Common myeloid progenitor, CD34-positive (primary cell): ENCODE measurements at regions not wholly inside any gene's neighbourhood (a gene's known extent, or its start where the extent isn't known, plus 50 kb on each side); places are given as distances from the start of the nearest gene placed in this dataset.
"Not testable (repeated sequence)": the region's sequence is repeated elsewhere in the genome, so short reads cannot be mapped to it uniquely, and the experiment has no call there.

ENCODE experiments used
- CTCF ChIA-PET: fragments of 350-600 bp; sonication (Branson Sonifier 250); formaldehyde crosslinking; loops from one replicate; lab custom pipeline; 2021; ENCODE audit warnings: antibody characterized with exemption; lab: Charles Lee
- POLR2A ChIA-PET: fragments of 350-600 bp; sonication (Branson Sonifier 250); formaldehyde crosslinking; loops from one replicate; lab custom pipeline; 2021; ENCODE audit warnings: antibody characterized with exemption; lab: Charles Lee
- DNase-seq, 3 donors: peaks; one replicate each; pipeline versions ENCODE4 v3.0.0 to v3.0.0-alpha.2; 2013
- H3K27ac ChIP-seq, 2 experiments: 1 replicate in 1 of 2; 2 replicates in 1 of 2; pipeline ENCODE4 v1.7.0; 2013; ENCODE audit warnings: inconsistent platforms in 2 of 2, low read length in 2 of 2, mild to moderate bottlenecking in 2 of 2, low read depth in 1 of 2, moderate library complexity in 1 of 2; ENCODE audit not compliant: severe bottlenecking in 2 of 2, insufficient read depth in 1 of 2, poor library complexity in 1 of 2
- H3K27me3 ChIP-seq, 5 experiments: replicated peaks in 2 of 5; 1 replicate in 3 of 5; 2 replicates in 2 of 5; pipeline versions ENCODE4 v1.6.1 to v1.7.0; 2013; ENCODE audit warnings: low read length in 4 of 5, mild to moderate bottlenecking in 2 of 5, moderate library complexity in 2 of 5, inconsistent platforms in 1 of 5; ENCODE audit not compliant: insufficient read depth in 5 of 5, control insufficient read depth in 4 of 5
- H3K36me3 ChIP-seq, 4 experiments: 1 replicate in 2 of 4; 2 replicates in 2 of 4; pipeline versions ENCODE4 v1.6.1 to v1.7.0; 2013; ENCODE audit warnings: low read length in 3 of 4, control low read depth in 1 of 4, mild to moderate bottlenecking in 1 of 4; ENCODE audit not compliant: control insufficient read depth in 4 of 4, insufficient read depth in 4 of 4
- H3K4me1 ChIP-seq, 4 experiments: 1 replicate in 3 of 4; 2 replicates in 1 of 4; pipeline versions ENCODE4 v1.6.1 to v1.7.1; 2013; ENCODE audit warnings: low read length in 3 of 4, mild to moderate bottlenecking in 3 of 4, control low read depth in 1 of 4, inconsistent platforms in 1 of 4, moderate library complexity in 1 of 4; ENCODE audit not compliant: control insufficient read depth in 4 of 4, insufficient read depth in 4 of 4; ENCODE audit errors: control extremely low read depth in 1 of 4
- H3K4me3 ChIP-seq, 7 experiments: 1 replicate in 4 of 7; 2 replicates in 3 of 7; pipeline versions ENCODE4 v1.5.1 to v1.7.0; 2013; ENCODE audit warnings: mild to moderate bottlenecking in 7 of 7, low read length in 6 of 7, moderate library complexity in 6 of 7, inconsistent platforms in 2 of 7, low read depth in 2 of 7, control low read depth in 1 of 7; ENCODE audit not compliant: insufficient read depth in 4 of 7, control insufficient read depth in 1 of 7; ENCODE audit errors: extremely low read depth in 1 of 7
- H3K9me3 ChIP-seq, 5 experiments: 1 replicate in 4 of 5; 2 replicates in 1 of 5; pipeline versions ENCODE4 v1.6.1 to v1.7.1; 2013; ENCODE audit warnings: low read length in 4 of 5, mild to moderate bottlenecking in 2 of 5, inconsistent platforms in 1 of 5, low read depth in 1 of 5, moderate library complexity in 1 of 5; ENCODE audit not compliant: control insufficient read depth in 4 of 5, insufficient read depth in 2 of 5; ENCODE audit errors: control extremely low read depth in 1 of 5
- WGBS: methylation state at CpG from one replicate; pipeline ENCODE4 v1.1.5; 2013; ENCODE audit not compliant: insufficient coverage; 5-methylcytosine and 5-hydroxymethylcytosine counted together

- H3K27me3 ChIP-seq, H3K27ac ChIP-seq, POLR2A ChIA-PET, CTCF ChIA-PET, H3K4me1 ChIP-seq, H3K9me3 ChIP-seq, DNase-seq, H3K36me3 ChIP-seq, H3K4me3 ChIP-seq: not testable (repeated sequence)
- 97% methylated on average over 4 of the region's 6 CpGs for WGBS
Measured at GRCh38 chr10:64360240-64360639, 839.0 kb downstream of the REEP3 start.

DNA sequence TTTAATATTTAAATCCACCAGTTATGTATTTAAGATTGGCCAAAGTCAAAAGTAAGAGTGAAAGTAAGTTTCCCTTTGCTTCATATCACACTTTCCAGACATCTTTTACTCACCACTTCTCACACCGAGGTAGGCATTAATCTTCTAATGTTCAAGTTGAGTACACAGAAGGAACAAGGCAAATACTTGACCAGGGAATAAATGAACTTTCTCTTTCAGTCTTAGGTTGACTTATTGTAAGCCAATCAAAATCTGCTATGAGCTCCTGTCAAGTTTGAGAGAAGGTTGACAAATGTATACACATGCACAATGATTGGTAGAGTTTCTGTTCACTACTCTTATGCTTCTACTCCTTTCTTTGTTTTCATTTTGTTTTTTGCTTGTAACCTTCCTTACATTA lies 842.5 kb downstream of the REEP3 start:
- CTCF ChIA-PET, result no interaction called here
- peak in 2 of 3 donors; percentile 21 to 36 for DNase-seq
- H3K4me3 ChIP-seq, result no peak overlapping the region
- no peaks in the 10 kb centered on the region for H3K27me3 ChIP-seq
- POLR2A ChIA-PET, result no interaction called here
- no CpG with 5 or more reads among the region's 1 CpG for WGBS
- H3K36me3 ChIP-seq, result no peaks in the 10 kb centered on the region
- H3K4me1 ChIP-seq, result peaks cover 0 to 13% (median 0%) of the 10 kb centered on the region in 4 experiments
- peaks cover 0 to 2% (median 0%) of the 10 kb centered on the region in 5 experiments for H3K9me3 ChIP-seq
- no peak overlapping the region for H3K27ac ChIP-seq

DNA sequence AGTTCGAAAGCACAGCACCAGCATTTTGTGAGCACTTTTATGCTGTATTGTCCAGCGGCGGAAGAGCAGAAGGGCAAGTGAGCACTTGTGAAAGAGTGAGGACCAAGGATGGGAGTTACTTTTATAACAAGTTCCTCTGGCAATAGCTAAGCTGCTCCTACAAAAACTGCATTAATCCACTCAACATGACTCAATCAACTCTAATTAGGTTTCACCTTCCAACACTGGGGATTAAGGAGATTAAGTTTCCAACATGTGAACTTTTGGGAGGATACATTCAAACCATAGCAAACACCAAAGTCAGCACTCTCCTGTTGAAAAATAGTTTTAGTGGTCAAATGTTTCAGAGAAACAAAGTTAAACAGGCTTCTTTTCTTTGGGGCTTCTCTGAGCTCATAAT lies 844.5 kb downstream of the REEP3 start:
- Histone ChIP-seq H3K27ac (no peak overlapping the region), H3K27me3 (no peaks in the 10 kb centered on the region), H3K4me1 (peaks cover 0 to 13% (median 0%) of the 10 kb centered on the region in 4 experiments), H3K36me3 (no peaks in the 10 kb centered on the region), H3K9me3 (no peaks in the 10 kb centered on the region), H3K4me3 (no peak overlapping the region)
- 100% methylated on average over 3 of the region's 3 CpGs for WGBS
- ChIA-PET POLR2A (no interaction called here), CTCF (interaction anchor here (0.7 kb wide), 1 partner anchor 889 kb away, joined by 3 read pairs; no protein-coding TSS in a partner anchor)
- no peak for DNase-seq

DNA sequence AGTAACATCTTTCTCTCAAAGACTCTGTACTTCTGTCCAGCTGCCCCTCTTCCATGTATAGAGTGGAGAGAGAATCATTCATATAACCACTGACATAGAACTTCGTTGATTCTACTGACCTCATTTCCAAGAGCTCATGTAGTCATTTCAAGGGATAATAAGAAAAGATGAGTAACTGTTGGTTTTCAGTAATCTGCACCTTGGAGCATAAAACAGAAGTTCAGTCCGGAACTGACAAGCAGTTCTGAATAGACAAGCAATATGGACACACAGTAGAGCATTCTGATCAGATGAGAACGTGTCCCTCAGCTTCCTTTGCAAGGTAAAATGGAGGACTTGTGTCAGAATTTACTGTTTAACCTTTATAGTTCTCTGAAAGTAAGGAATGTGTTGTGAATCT lies 847.1 kb downstream of the REEP3 start:
- WGBS, result 100% methylated on average over 3 of the region's 3 CpGs
- Histone ChIP-seq H3K27me3 (no peaks in the 10 kb centered on the region), H3K36me3 (no peaks in the 10 kb centered on the region), H3K9me3 (no peaks in the 10 kb centered on the region), H3K27ac (no peak overlapping the region), H3K4me1 (peaks cover 0 to 13% (median 0%) of the 10 kb centered on the region in 4 experiments), H3K4me3 (no peak overlapping the region)
- no peak for DNase-seq
- ChIA-PET CTCF (no interaction called here), POLR2A (no interaction called here)

- Histone ChIP-seq H3K27ac (no peak overlapping the region), H3K4me3 (no peak overlapping the region), H3K4me1 (peaks cover 0 to 11% (median 0%) of the 10 kb centered on the region in 4 experiments), H3K36me3 (no peaks in the 10 kb centered on the region), H3K27me3 (no peaks in the 10 kb centered on the region), H3K9me3 (no peaks in the 10 kb centered on the region)
- ChIA-PET POLR2A (no interaction called here), CTCF (interaction anchor here (0.8 kb wide), 1 partner anchor 15 kb away, joined by 3 read pairs; no protein-coding TSS in a partner anchor)
- DNase-seq, result no peak
- no CpG with 5 or more reads among the region's 1 CpG for WGBS
Measured at GRCh38 chr10:64369885-64370773, 848.9 kb downstream of the REEP3 start.

GRCh38 chr10:64374346-64374745 lies 853.1 kb downstream of the REEP3 start:
- Histone ChIP-seq H3K36me3 (no peaks in the 10 kb centered on the region), H3K4me3 (no peak overlapping the region), H3K4me1 (no peaks in the 10 kb centered on the region), H3K27me3 (peaks cover 0 to 2% (median 0%) of the 10 kb centered on the region in 5 experiments), H3K9me3 (no peaks in the 10 kb centered on the region), H3K27ac (no peak overlapping the region)
- ChIA-PET POLR2A (no interaction called here), CTCF (no interaction called here)
- no peak for DNase-seq

DNA sequence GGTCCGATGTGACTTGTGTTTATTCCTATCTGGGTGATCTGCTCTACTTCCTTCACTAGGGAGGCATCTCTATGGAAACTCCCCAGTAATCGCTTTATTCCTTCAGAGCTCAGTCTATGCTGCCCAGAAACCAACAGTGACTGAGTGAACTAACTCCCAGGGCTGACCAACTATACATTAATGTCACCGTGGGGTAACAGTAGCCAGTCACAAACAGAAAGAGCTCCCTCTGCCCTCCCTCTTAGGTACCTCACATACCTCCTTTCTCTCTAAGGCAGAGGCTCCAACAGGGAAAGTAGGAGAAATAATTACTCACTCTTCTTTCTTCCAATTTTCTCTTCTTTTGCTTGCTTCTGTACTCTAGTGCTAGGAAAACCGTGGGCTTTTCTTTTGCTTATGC lies 855.0 kb downstream of the REEP3 start:
- no peak for DNase-seq
- 67% methylated on average over 3 of the region's 4 CpGs for WGBS
- H3K4me1 ChIP-seq, result no peaks in the 10 kb centered on the region
- H3K27me3 ChIP-seq, result peaks cover 0 to 2% (median 0%) of the 10 kb centered on the region in 5 experiments
- H3K36me3 ChIP-seq, result no peaks in the 10 kb centered on the region
- POLR2A ChIA-PET, result no interaction called here
- H3K27ac ChIP-seq, result no peak overlapping the region
- no peaks in the 10 kb centered on the region for H3K9me3 ChIP-seq
- H3K4me3 ChIP-seq, result no peak overlapping the region
- CTCF ChIA-PET, result interaction anchor here (0.6 kb wide), 1 partner anchor 48 kb away, joined by 4 read pairs; no protein-coding TSS in a partner anchor
